H1 (cell line): ENCODE measurements at regions not wholly inside any gene's neighbourhood (a gene's known extent, or its start where the extent isn't known, plus 50 kb on each side); places are given as distances from the start of the nearest gene placed in this dataset.
A peak's percentile ranks its signal among the peaks of the same experiment; 100 is the strongest.

Experiments
- CTCF ChIA-PET: fragments of 300-600 bp; sonication (Branson Sonifier 250); formaldehyde crosslinking; loops from one replicate; lab custom pipeline; 2021; ENCODE audit not compliant: partially characterized antibody; lab: Charles Lee
- POLR2A ChIA-PET: fragments of 300-600 bp; sonication (Branson Sonifier 250); formaldehyde crosslinking; loops from one replicate; lab custom pipeline; 2021; ENCODE audit warnings: inconsistent platforms; ENCODE audit not compliant: partially characterized antibody; lab: Charles Lee
- DNase-seq, 2 experiments: peaks; one replicate each; pipeline versions ENCODE4 v3.0.0 to v3.0.0-alpha.2; 2010 to 2022; ENCODE audit warnings: low spot score in 2 of 2, low read depth in 1 of 2, mixed read lengths in 1 of 2
- FAIRE-seq: peaks from 2 replicates; lab custom pipeline; 2011; peaks lifted over from hg19 to GRCh38; lab: Jason Lieb, UNC
- H2AFZ ChIP-seq: 2 replicates; pipeline ENCODE4 v1.8.1; 2012; ENCODE audit warnings: low read length, inconsistent platforms
- H2AK5ac ChIP-seq: 2 replicates; pipeline ENCODE4 v1.6.1; 2013; ENCODE audit warnings: low read depth, low read length
- H2BK120ac ChIP-seq: replicated peaks from 2 replicates; pipeline ENCODE3; 2013; ENCODE audit warnings: low read depth, low read length, inconsistent platforms
- H2BK12ac ChIP-seq: 2 replicates; pipeline ENCODE4 v1.6.1; 2013; ENCODE audit warnings: low read depth, low read length
- H2BK15ac ChIP-seq: 2 replicates; pipeline ENCODE4 v1.6.1; 2013; ENCODE audit warnings: low read length
- H2BK20ac ChIP-seq: 2 replicates; pipeline ENCODE4 v1.6.1; 2013; ENCODE audit warnings: low read length
- H2BK5ac ChIP-seq: 2 replicates; pipeline ENCODE4 v1.6.1; 2013; ENCODE audit warnings: low read depth, low read length
- H3K14ac ChIP-seq: 2 replicates; pipeline ENCODE4 v1.6.1; 2013; ENCODE audit warnings: inconsistent platforms; ENCODE audit not compliant: insufficient read length
- H3K18ac ChIP-seq: 2 replicates; pipeline ENCODE4 v1.6.1; 2013; ENCODE audit warnings: low read length; ENCODE audit errors: extremely low read depth
- H3K23ac ChIP-seq: 2 replicates; pipeline ENCODE4 v1.6.1; 2013; ENCODE audit warnings: inconsistent platforms; ENCODE audit not compliant: insufficient read length
- H3K23me2 ChIP-seq: 2 replicates; pipeline ENCODE4 v1.6.1; 2013; ENCODE audit warnings: low read depth, low read length
- H3K27ac ChIP-seq: 2 replicates; pipeline ENCODE4 v1.6.1; 2011; ENCODE audit warnings: low read depth, low read length, inconsistent platforms
- H3K27me3 ChIP-seq, 4 experiments: replicated peaks in 1 of 4; 1 replicate in 1 of 4; 2 replicates in 3 of 4; pipeline versions ENCODE4 v1.6.1 to v1.8.1; 2011 to 2013; ENCODE audit warnings: low read length in 3 of 4, mild to moderate bottlenecking in 3 of 4, inconsistent platforms in 2 of 4, mixed read lengths in 2 of 4, moderate library complexity in 1 of 4; ENCODE audit not compliant: control insufficient read depth in 3 of 4, insufficient read depth in 3 of 4; ENCODE audit errors: extremely low read depth in 1 of 4
- H3K36me3 ChIP-seq, 4 experiments: 2 replicates each; pipeline versions ENCODE4 v1.6.1 to v1.8.1; 2011 to 2013; ENCODE audit warnings: mild to moderate bottlenecking in 4 of 4, low read length in 3 of 4, moderate library complexity in 2 of 4, control low read depth in 1 of 4, inconsistent platforms in 1 of 4; ENCODE audit not compliant: insufficient read depth in 4 of 4, control insufficient read depth in 2 of 4
- H3K4ac ChIP-seq: replicated peaks from 2 replicates; pipeline ENCODE3; 2013; ENCODE audit warnings: low read length, low read depth, mixed read lengths, inconsistent platforms; ENCODE audit not compliant: insufficient read length
- H3K4me1 ChIP-seq, 4 experiments: replicated peaks in 1 of 4; 1 replicate in 1 of 4; 2 replicates in 3 of 4; pipeline versions ENCODE4 v1.6.1 to v1.8.1; 2011 to 2013; ENCODE audit warnings: low read length in 3 of 4, inconsistent platforms in 2 of 4, mixed read lengths in 1 of 4; ENCODE audit not compliant: insufficient read depth in 4 of 4, control insufficient read depth in 3 of 4
- H3K4me2 ChIP-seq, 2 experiments: 2 replicates each; pipeline versions ENCODE4 v1.6.1 to v1.8.1; 2011 to 2013; ENCODE audit warnings: low read depth in 2 of 2, low read length in 2 of 2, control low read depth in 1 of 2, inconsistent platforms in 1 of 2, mild to moderate bottlenecking in 1 of 2; ENCODE audit not compliant: insufficient read depth in 1 of 2
- H3K4me3 ChIP-seq, 4 experiments: fragments of 200-600, 300-600 bp in 1 of 4; sonication (generic), shearing (Covaris generic), sonication (Bioruptor Twin) in 1 of 4; 2 replicates each; pipeline versions ENCODE4 v1.5.1 to v1.8.1; 2011 to 2016; ENCODE audit warnings: low read length in 4 of 4, low read depth in 3 of 4, control low read depth in 2 of 4, inconsistent platforms in 2 of 4, mild to moderate bottlenecking in 2 of 4, mixed read lengths in 1 of 4, moderate library complexity in 1 of 4; ENCODE audit not compliant: insufficient read depth in 2 of 4; ENCODE audit errors: extremely low read depth in 1 of 4
- H3K56ac ChIP-seq: replicated peaks from 2 replicates; pipeline ENCODE3; 2013; ENCODE audit warnings: low read depth, mild to moderate bottlenecking, mixed read lengths, low read length, inconsistent platforms; ENCODE audit not compliant: insufficient read length
- H3K79me1 ChIP-seq: 2 replicates; pipeline ENCODE4 v1.6.1; 2013; ENCODE audit warnings: low read depth, low read length, control low read depth
- H3K79me2 ChIP-seq, 2 experiments: 2 replicates each; pipeline versions ENCODE4 v1.6.1 to v1.8.1; 2012 to 2013; ENCODE audit warnings: low read length in 2 of 2, mild to moderate bottlenecking in 2 of 2, inconsistent platforms in 1 of 2; ENCODE audit not compliant: insufficient read depth in 2 of 2, control insufficient read depth in 1 of 2
- H3K9ac ChIP-seq, 4 experiments: replicated peaks in 1 of 4; 1 replicate in 1 of 4; 2 replicates in 3 of 4; pipeline versions ENCODE4 v1.6.1 to v1.8.1; 2011 to 2013; ENCODE audit warnings: low read depth in 3 of 4, low read length in 3 of 4, control low read depth in 2 of 4, mild to moderate bottlenecking in 2 of 4, moderate library complexity in 2 of 4, inconsistent platforms in 1 of 4; ENCODE audit errors: extremely low read depth in 1 of 4
- H3K9me3 ChIP-seq, 2 experiments: 2 replicates each; pipeline versions ENCODE4 v1.6.1 to v1.8.1; 2012 to 2013; ENCODE audit warnings: mild to moderate bottlenecking in 2 of 2, moderate library complexity in 2 of 2, control low read depth in 1 of 2, inconsistent platforms in 1 of 2, low read depth in 1 of 2, low read length in 1 of 2, mixed read lengths in 1 of 2; ENCODE audit not compliant: insufficient read depth in 2 of 2
- H4K20me1 ChIP-seq, 2 experiments: replicated peaks in 1 of 2; 2 replicates each; pipeline versions ENCODE3 to v1.8.1; 2011 to 2013; ENCODE audit warnings: inconsistent platforms in 2 of 2, low read length in 2 of 2, mild to moderate bottlenecking in 1 of 2; ENCODE audit not compliant: insufficient read depth in 2 of 2, control insufficient read depth in 1 of 2
- H4K5ac ChIP-seq: 2 replicates; pipeline ENCODE4 v1.6.1; 2013; ENCODE audit warnings: low read length, low read depth, mixed read lengths, inconsistent platforms; ENCODE audit not compliant: insufficient read length
- H4K8ac ChIP-seq: 2 replicates; pipeline ENCODE4 v1.8.0; 2013; ENCODE audit warnings: mild to moderate bottlenecking, moderate library complexity, low read length, inconsistent platforms; ENCODE audit not compliant: insufficient read depth; ENCODE audit errors: extremely low read depth
- H4K91ac ChIP-seq: replicated peaks from 2 replicates; pipeline ENCODE3; 2013; ENCODE audit warnings: low read length, mixed read lengths, inconsistent platforms; ENCODE audit not compliant: insufficient read length
- HDAC2 ChIP-seq, 2 experiments: fragments of 300-600 bp in 1 of 2; sonication (generic) in 1 of 2; IDR thresholded peaks; 2 replicates each; pipeline ENCODE4 v1.6.1; 2011 to 2012; ENCODE audit warnings: low read depth in 2 of 2, low read length in 2 of 2, mild to moderate bottlenecking in 2 of 2, moderate library complexity in 2 of 2, borderline replicate concordance in 1 of 2, inconsistent platforms in 1 of 2
- KDM1A ChIP-seq: fragments of 200-600, 300-600 bp; sonication (generic); IDR thresholded peaks from 2 replicates; pipeline ENCODE4 v1.7.1; 2016; ENCODE audit warnings: mild to moderate bottlenecking, low read length, borderline replicate concordance
- SAP30 ChIP-seq: fragments of 300-600 bp; sonication (generic); IDR thresholded peaks from 2 replicates; pipeline ENCODE4 v1.7.1; 2012; ENCODE audit warnings: low read length, moderate library complexity, mild to moderate bottlenecking, inconsistent platforms; ENCODE audit not compliant: insufficient read depth, insufficient replicate concordance
- SP2 ChIP-seq: IDR thresholded peaks from 2 replicates; pipeline ENCODE4 v1.6.1; 2012; ENCODE audit warnings: mild to moderate bottlenecking, low read length, inconsistent platforms
- SRF ChIP-seq: IDR thresholded peaks from 2 replicates; pipeline ENCODE4 v1.6.1; 2011; ENCODE audit warnings: mild to moderate bottlenecking, low read depth, low read length, moderate library complexity
- SUZ12 ChIP-seq: fragments of 200-600 bp; sonication (generic); IDR thresholded peaks from 2 replicates; pipeline ENCODE4 v1.6.1; 2012; ENCODE audit warnings: mild to moderate bottlenecking, inconsistent platforms, low read length, moderate library complexity, mixed read lengths
- TCF12 ChIP-seq: IDR thresholded peaks from 2 replicates; pipeline ENCODE4 v1.6.1; 2011; ENCODE audit warnings: low read depth, mild to moderate bottlenecking, low read length
- TEAD4 ChIP-seq: IDR thresholded peaks from 2 replicates; pipeline ENCODE4 v1.6.1; 2012; ENCODE audit warnings: low read depth, low read length, inconsistent platforms, mixed read lengths
- YY1 ChIP-seq: IDR thresholded peaks from 2 replicates; pipeline ENCODE4 v1.6.1; 2011; ENCODE audit warnings: low read depth, mild to moderate bottlenecking, low read length
- ZNF274 ChIP-seq: IDR thresholded peaks from 2 replicates; pipeline ENCODE4 v1.7.0; 2012; ENCODE audit warnings: low read length, borderline replicate concordance; ENCODE audit errors: extremely low read depth
- WGBS, 2 experiments: shearing (Covaris generic) in 1 of 2; methylation state at CpG; one replicate each; pipeline versions ENCODE4 v1.1.6 to v1.1.7; 2013 to 2015; ENCODE audit warnings: low lambda C conversion rate in 2 of 2, mixed read lengths in 2 of 2, inconsistent platforms in 1 of 2, low coverage in 1 of 2, missing lambda C conversion rate in 1 of 2; ENCODE audit not compliant: insufficient replicate concordance in 2 of 2, insufficient coverage in 1 of 2, insufficient read length in 1 of 2; ENCODE audit errors: extremely low coverage in 1 of 2, missing lambda C conversion rate in 1 of 2; 5-methylcytosine and 5-hydroxymethylcytosine counted together

DNA sequence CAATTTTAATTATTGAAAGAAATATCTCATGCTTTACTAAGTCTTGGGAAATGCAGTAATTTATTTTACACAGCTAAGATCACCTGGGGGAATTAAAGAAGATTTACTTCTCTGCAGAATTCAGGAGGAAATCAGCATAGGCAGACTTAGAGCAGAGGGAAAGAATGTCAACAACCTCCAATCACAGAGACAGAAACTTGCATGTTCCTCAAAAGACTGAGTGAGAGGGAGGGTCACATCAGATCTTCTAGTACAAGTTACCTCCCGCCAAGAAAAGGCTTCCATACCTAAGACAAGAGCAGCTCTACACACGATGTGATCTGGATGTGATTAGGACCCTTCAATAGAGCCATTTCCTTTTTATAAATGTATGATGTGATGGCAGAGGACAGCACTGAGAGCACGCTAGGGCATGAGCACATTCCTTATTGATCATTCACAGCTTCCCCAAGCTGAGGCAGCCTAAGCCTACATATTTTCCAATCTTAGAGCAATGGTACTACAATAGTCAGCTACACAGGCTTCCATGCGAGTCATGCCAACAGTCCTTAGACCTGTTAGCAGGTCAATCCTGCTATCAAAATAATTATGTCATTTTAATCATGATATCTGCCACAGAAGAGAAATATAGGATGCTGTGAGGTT is 403.3 kb downstream of the ETNK1 start:
- no peak overlapping the region for H4K5ac ChIP-seq
- H2BK15ac ChIP-seq = no peak overlapping the region
- CTCF ChIA-PET = interaction anchor here (0.6 to 1.4 kb wide), 4 partner anchors 9 to 693 kb away, joined by 3 to 5 read pairs (median 3); no protein-coding TSS in a partner anchor
- H2BK20ac ChIP-seq = no peak overlapping the region
- H3K23me2 ChIP-seq = no peaks in the 10 kb centered on the region
- no peak overlapping the region for H3K4ac ChIP-seq
- H3K9ac ChIP-seq = no peak overlapping the region
- WGBS, 2 experiments = 69% methylated on average over 4 of the region's 4 CpGs; no CpG with 5 or more reads in 1 of the 2 experiments
- TF ChIP-seq YY1 (no peak), SP2 (no peak), HDAC2 (IDR thresholded peaks at IDR 0.05; ENCODE audit: borderline replicate concordance in 1 of 2, low read depth in 2 of 2, low read length in 2 of 2) (no peak), SRF (no peak), SAP30 (no peak), TCF12 (no peak), KDM1A (no peak), SUZ12 (no peak), ZNF274 (no peak), TEAD4 (no peak)
- TF ChIP-seq, all 59 proteins: peak for 0
- Histone ChIP-seq H3K23ac (no peak overlapping the region), H3K18ac (no peak overlapping the region), H3K14ac (no peak overlapping the region), H2BK5ac (no peak overlapping the region), H3K4me3 (no peak overlapping the region), H4K8ac (no peak overlapping the region), H2BK12ac (0 out of 2 replicates have a peak overlapping the region, but pooled peaks have one; percentile 3), H3K36me3 (no peaks in the 10 kb centered on the region), H3K79me2 (no peaks in the 10 kb centered on the region), H3K27me3 (no peaks in the 10 kb centered on the region), H3K4me1 (peaks cover 0 to 9% (median 6%) of the 10 kb centered on the region in 4 experiments; a peak in 5 of 7 replicates), H3K4me2 (no peak overlapping the region), H2BK120ac (no peak overlapping the region), H3K27ac (no peak overlapping the region), H3K56ac (no peak overlapping the region), H2AK5ac (no peak overlapping the region), H4K91ac (no peak overlapping the region), H3K79me1 (no peaks in the 10 kb centered on the region), H2AFZ (no peak overlapping the region), H4K20me1 (no peaks in the 10 kb centered on the region), H3K9me3 (no peaks in the 10 kb centered on the region)
- DNase-seq (no peak), FAIRE-seq (peak; percentile 87)
- POLR2A ChIA-PET = no interaction called here
